ENCODE measurements at regions not wholly inside any gene's neighbourhood (a gene's known extent, or its start where the extent isn't known, plus 50 kb on each side); places are given as distances from the start of the nearest gene placed in this dataset.
"Not testable (repeated sequence)": the region's sequence is repeated elsewhere in the genome, so short reads cannot be mapped to it uniquely, and the experiment has no call there.

- no peak for DNase-seq
Measured at GRCh38 chr10:2887391-2888070, 179.8 kb upstream of the PFKP start.

- no peak for DNase-seq
Measured at GRCh38 chr10:2886662-2887061, 180.7 kb upstream of the PFKP start.

GRCh38 chr10:2885288-2886278 lies 181.8 kb upstream of the PFKP start:
- no peak for DNase-seq

- not testable (repeated sequence) for DNase-seq
Measured at GRCh38 chr10:2883983-2884540, 183.3 kb upstream of the PFKP start.

- no peak for DNase-seq
Measured at GRCh38 chr10:2883238-2883637, 184.1 kb upstream of the PFKP start.

- no peak for DNase-seq
Measured at GRCh38 chr10:2882628-2883027, 184.7 kb upstream of the PFKP start.

- no peak for DNase-seq
Measured at GRCh38 chr10:2881720-2882620, 185.4 kb upstream of the PFKP start.

- not testable (repeated sequence) for DNase-seq
Measured at GRCh38 chr10:2880050-2880449, 187.3 kb upstream of the PFKP start.

- no peak for DNase-seq
Measured at GRCh38 chr10:2878818-2879217, 188.5 kb upstream of the PFKP start.

GRCh38 chr10:2876032-2876431 lies 191.3 kb upstream of the PFKP start:
- no peak for DNase-seq

- no peak for DNase-seq
Measured at GRCh38 chr10:2874963-2875362, 192.4 kb upstream of the PFKP start.

GRCh38 chr10:2873769-2874168 lies 193.6 kb upstream of the PFKP start:
- DNase-seq = no peak

GRCh38 chr10:2871673-2872219 lies 195.6 kb upstream of the PFKP start:
- DNase-seq = no peak

GRCh38 chr10:2870654-2871053 lies 196.7 kb upstream of the PFKP start:
- DNase-seq = no peak

GRCh38 chr10:2867788-2868299 lies 199.5 kb upstream of the PFKP start:
- DNase-seq = no peak

GRCh38 chr10:2866569-2866968 lies 200.8 kb upstream of the PFKP start:
- DNase-seq = no peak

GRCh38 chr10:2861632-2862210 lies 205.6 kb upstream of the PFKP start:
- DNase-seq = no peak

- no peak for DNase-seq
Measured at GRCh38 chr10:2858452-2858851, 208.9 kb upstream of the PFKP start.

GRCh38 chr10:2856598-2856997 lies 210.8 kb upstream of the PFKP start:
- no peak for DNase-seq

- no peak for DNase-seq
Measured at GRCh38 chr10:2852574-2853323, 214.6 kb upstream of the PFKP start.

GRCh38 chr10:2851566-2851965 lies 215.8 kb upstream of the PFKP start:
- no peak for DNase-seq

Data from SHP77 (cell line).